ENCODE measurements at regions not wholly inside any gene's neighbourhood (a gene's known extent, or its start where the extent isn't known, plus 50 kb on each side); places are given as distances from the start of the nearest gene placed in this dataset.

GRCh38 chr11:64445651-64446050 is 86.7 kb downstream of the RPS6KA4 start:
- CTCF ChIA-PET: no interaction called here

More at GRCh38 chr11:64445651-64446050, 86.7 kb downstream of the RPS6KA4 start:
- POLR2A ChIA-PET: interaction anchor here (0.6 kb wide), 2 partner anchors 9 to 17 kb away, joined by 3 read pairs; no protein-coding TSS in a partner anchor
- in situ Hi-C loops (cut with HindIII; ENCODE audit: low pct_unique_long_range_greater_than_20kb, low sequenced_read_pairs): no loop called here
- Histone ChIP-seq H3K27ac (ENCODE audit: low read length) (no peak overlapping the region), H3K9me3 (ENCODE audit: control insufficient read depth, insufficient read depth, low read depth, low read length) (no peaks in the 10 kb centered on the region), H3K36me3 (ENCODE audit: control insufficient read depth, insufficient read depth, low read length) (no peaks in the 10 kb centered on the region), H3K27me3 (ENCODE audit: control insufficient read depth, insufficient read depth, low read length) (peaks cover 6% of the 10 kb centered on the region; the same call in 1 of the 2 replicates), H3K4me1 (ENCODE audit: control insufficient read depth, insufficient read depth, low read length) (peaks cover 15% of the 10 kb centered on the region), H3K4me3 (ENCODE audit: low read depth in 2 of 2, low read length in 2 of 2) (no peak overlapping the region)
- DNase-seq (ENCODE audit: low read depth, low spot score) (no peak), ATAC-seq (no peak)
- no TSS peak for BruUV-seq (replicated peaks)
- intact Hi-C loops (cut with micrococcal nuclease; ENCODE audit: unreplicated experiment): no loop called here
- TF ChIP-seq TCF7L2 (IDR thresholded peaks at IDR 0.05; ENCODE audit: low read depth, low read length) (no peak), REST (IDR thresholded peaks at IDR 0.05; ENCODE audit: insufficient read depth in 1 of 2, low read depth in 2 of 2, low read length in 1 of 2) (no peak), CTCF (IDR thresholded peaks at IDR 0.05) (no peak), POLR2AphosphoS5 (IDR thresholded peaks at IDR 0.05; ENCODE audit: low read depth, low read length) (no peak), SIN3A (IDR thresholded peaks at IDR 0.05; ENCODE audit: borderline replicate concordance, insufficient read depth, low read depth, low read length) (no peak)
